Amygdala (tissue), 56 donors: ENCODE measurements at regions not wholly inside any gene's neighbourhood (a gene's known extent, or its start where the extent isn't known, plus 50 kb on each side); places are given as distances from the start of the nearest gene placed in this dataset.

Experiments
- DNase-seq, 56 donors: peaks; one replicate each; lab custom pipeline; 2025; lab: John Stamatoyannopoulos, UW

- DNase-seq: no peak
Measured at GRCh38 chr6:149261364-149262040, 56.0 kb upstream of the TAB2 start.

GRCh38 chr6:149263321-149263720, 54.2 kb upstream of the TAB2 start:
- DNase-seq: no peak

- DNase-seq: no peak
Measured at GRCh38 chr6:149264629-149265028, 52.9 kb upstream of the TAB2 start.

- DNase-seq: no peak
Measured at GRCh38 chr6:149265945-149266344, 51.6 kb upstream of the TAB2 start.

- DNase-seq: no peak
Measured at GRCh38 chr6:149266659-149267058, 50.9 kb upstream of the TAB2 start.

GRCh38 chr6:149267072-149267471, 50.4 kb upstream of the TAB2 start:
- DNase-seq: no peak

- DNase-seq: no peak
Measured at GRCh38 chr6:149267513-149268043, 49.9 kb upstream of the TAB2 start.
